LHCN-M2 (cell line): ENCODE measurements at regions not wholly inside any gene's neighbourhood (a gene's known extent, or its start where the extent isn't known, plus 50 kb on each side); places are given as distances from the start of the nearest gene placed in this dataset.
"Not testable (repeated sequence)": the region's sequence is repeated elsewhere in the genome, so short reads cannot be mapped to it uniquely, and the experiment has no call there.

Experiments used
- DNase-seq: peaks from one replicate; pipeline ENCODE4 v3.0.0-alpha.2; 2012; ENCODE audit warnings: low read depth

- no peak for DNase-seq
These were observed 91.6 kb downstream of the CMC2 start for GRCh38 chr16:80915079-80915450.

GRCh38 chr16:80914379-80915078 lies 92.2 kb downstream of the CMC2 start:
- no peak for DNase-seq

DNA sequence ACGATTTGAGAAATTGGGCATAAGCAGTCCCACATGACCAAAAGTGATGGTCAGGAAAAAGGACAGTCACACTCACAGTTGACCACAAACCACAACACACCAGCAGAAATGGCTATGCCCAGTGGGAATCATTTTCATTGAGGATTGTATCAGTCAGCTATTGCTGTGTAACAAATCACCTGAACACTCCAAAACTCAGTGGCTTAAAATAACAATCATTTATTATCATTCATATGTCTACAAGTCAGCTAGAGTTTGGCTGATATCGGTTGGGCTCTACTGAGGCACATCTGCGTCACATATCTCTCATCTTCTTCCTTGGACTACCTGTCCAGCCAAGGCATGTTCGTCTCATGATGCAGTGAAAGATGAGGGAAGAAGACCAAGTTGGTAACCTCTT lies 93.3 kb downstream of the CMC2 start:
- no peak for DNase-seq

DNA sequence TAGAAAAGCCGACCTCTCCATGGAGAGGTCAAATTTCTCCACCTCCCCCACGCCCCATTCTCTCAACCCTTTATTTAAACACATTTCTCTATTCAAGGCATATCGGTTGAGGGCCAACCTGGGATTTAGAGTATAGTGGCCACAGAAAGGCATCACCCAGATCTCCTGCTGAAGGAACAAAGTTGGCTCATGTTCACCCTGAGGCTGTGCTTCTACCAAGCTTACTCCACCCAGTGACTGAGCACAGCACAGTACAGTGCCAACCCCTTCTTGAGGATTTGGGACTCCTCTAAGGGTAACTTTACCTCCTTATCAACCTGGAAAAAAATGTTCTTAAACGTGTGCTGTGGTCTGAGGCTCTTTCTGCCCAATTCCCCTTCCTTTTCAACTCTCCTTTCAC lies 94.0 kb downstream of the CMC2 start:
- DNase-seq = no peak

GRCh38 chr16:80910434-80910833 lies 96.3 kb downstream of the CMC2 start:
- no peak for DNase-seq

GRCh38 chr16:80909720-80910119 lies 97.0 kb downstream of the CMC2 start:
- no peak for DNase-seq

- not testable (repeated sequence) for DNase-seq
These were observed 100.5 kb downstream of the CMC2 start for GRCh38 chr16:80906169-80906568.

GRCh38 chr16:80903616-80904015 lies 99.2 kb upstream of the CDYL2 start:
- no peak for DNase-seq

GRCh38 chr16:80902306-80903110 lies 98.1 kb upstream of the CDYL2 start:
- no peak for DNase-seq

DNA sequence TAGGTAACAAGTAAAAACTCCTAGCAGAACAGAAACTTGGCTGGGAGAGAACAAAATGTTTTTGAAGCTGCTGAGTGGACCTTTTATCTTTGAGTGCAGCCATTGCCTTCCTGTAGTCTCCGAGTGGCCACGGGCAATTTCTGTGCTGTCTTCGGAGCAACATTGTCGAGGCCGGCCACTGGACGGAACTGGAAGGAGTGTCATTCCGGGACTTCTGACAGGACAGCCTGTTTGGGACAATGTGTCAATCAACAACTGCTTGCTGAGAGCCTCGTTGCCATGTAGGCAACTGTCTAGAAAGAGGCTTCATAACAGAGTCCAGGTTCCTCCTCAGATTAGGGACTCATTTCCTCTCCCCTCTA lies 96.2 kb upstream of the CDYL2 start:
- DNase-seq = no peak

GRCh38 chr16:80899809-80900592 lies 95.6 kb upstream of the CDYL2 start:
- peak; percentile 36 for DNase-seq

GRCh38 chr16:80896776-80897175 lies 92.4 kb upstream of the CDYL2 start:
- DNase-seq = no peak

DNA sequence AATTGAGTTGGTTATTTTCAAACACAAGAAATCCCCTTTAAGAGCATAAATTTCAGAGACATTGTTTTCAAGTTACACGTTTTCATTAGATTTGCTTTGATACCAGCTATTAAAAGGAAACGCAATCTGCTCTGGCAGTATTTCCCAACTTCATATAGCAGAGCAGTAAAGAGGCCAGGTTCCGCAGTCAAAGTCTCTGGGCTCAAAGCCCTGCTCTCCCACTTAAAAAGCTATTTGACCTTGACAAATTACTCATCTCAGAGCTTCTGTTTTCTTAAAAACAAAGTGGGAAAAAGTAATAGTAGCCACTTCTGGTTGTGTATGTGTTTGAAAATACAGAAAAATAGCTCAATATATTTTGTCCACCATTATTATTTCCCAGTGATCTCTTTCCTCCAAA lies 89.7 kb upstream of the CDYL2 start:
- DNase-seq = no peak

GRCh38 chr16:80893686-80894085 lies 89.3 kb upstream of the CDYL2 start:
- no peak for DNase-seq

DNA sequence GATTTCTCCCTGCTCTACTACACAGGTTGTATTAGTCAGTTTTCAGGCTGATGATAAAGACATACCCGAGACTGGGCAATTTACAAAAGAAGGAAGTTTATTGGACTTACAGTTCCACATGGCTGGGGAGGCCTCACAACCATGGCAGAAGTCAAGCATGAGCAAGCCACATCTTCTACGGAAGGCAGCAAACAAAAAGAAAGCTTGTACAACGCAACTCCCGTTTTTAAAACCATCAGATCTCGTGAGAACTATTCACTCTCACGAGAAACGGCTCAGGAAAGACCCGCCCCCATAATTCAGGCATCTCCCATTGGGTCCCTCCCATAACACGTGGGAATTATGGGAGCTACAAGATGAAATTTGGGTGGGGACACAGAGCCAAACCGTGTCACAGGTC lies 88.0 kb upstream of the CDYL2 start:
- not testable (repeated sequence) for DNase-seq

DNA sequence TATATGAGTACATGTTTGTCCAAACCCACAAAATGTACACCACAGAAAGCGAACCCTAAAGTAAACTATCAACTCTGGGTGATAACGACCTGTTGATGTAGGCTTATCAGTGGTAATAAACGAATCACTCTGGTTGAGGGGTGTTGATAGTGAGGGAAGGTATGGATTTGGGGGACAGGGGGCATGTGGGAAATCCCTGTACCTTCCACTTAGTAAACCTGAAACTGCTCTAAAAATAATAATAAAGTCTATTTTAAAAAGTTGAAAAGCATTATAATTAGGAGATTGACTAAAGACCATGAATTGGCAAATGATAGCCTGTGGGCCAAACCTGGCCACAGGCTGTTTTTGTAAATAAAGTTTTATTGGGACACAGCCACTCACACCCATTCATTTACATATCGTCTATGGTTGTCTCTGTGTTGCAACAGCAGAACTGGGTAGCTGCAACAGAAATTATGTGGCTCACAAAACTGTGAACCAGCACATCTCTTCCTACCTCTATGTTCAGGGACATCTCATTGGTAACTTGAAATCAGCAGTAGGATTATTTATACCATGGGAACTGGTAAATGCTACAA lies 85.5 kb upstream of the CDYL2 start:
- DNase-seq = no peak

GRCh38 chr16:80887062-80887461 lies 82.7 kb upstream of the CDYL2 start:
- no peak for DNase-seq

DNA sequence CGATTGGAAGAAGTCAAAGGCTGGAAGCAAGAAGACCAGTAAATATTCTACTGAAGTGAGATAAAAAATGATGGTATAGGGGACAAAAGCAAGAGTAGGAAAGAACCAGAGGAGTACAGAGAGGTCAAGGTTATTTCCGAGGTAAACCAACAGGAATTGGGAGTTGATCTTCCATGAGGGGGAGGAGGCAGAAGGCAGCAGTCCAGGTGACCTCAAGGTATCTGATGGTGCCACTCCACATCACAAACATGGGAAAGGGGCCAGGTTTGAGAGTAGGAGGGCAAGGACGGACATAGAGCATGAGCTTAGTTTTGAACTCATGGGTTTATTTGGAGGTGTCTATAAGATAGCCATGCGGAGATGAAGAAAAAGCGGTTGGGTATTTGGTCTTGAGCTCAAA lies 79.4 kb upstream of the CDYL2 start:
- DNase-seq = no peak

DNA sequence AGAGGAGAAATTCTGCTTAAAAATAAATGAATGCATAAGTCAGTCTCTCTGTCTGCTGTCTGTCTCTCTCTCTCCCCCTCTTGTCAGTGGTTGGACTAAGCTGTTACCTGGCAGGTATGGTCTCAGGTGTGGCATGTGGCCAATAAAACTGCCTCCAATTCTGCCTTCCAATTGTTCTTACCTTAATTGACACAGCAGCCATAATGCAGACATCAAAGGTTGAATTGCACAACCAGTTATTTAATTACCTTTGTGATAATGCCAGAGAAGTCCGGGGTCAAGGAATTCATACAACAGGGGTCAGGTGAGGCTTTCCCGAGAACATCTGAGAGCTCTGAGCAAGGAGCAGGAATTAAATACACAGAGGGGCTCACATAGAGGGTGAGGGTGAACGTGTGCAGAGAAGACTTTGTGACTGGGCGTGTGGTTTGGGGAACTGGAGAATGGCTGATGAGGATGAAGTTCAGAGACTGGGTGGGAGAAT lies 78.8 kb upstream of the CDYL2 start:
- no peak for DNase-seq

DNA sequence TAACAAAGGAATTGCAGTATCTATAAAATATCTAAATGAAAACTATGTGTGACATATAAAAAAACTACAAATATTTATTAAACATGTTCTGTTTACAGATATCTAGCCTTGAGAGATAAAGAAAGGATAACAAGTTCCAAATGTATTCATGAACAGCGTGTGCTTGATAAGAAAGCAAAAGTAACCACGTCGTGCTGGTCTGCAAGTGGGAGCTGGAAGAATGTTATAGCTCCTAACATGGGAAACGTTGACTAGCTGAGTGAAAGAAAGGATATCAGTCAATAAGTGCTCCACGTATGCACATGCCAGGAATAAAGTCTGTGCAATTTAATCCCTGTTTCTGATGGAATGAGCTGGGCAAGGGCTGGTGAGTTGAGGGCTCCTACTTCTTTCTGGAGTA lies 71.2 kb upstream of the CDYL2 start:
- DNase-seq = no peak

- DNase-seq = no peak
These were observed 70.5 kb upstream of the CDYL2 start for GRCh38 chr16:80874925-80875324.

- no peak for DNase-seq
These were observed 57.8 kb upstream of the CDYL2 start for GRCh38 chr16:80862160-80862705.
